ENCODE measurements at regions not wholly inside any gene's neighbourhood (a gene's known extent, or its start where the extent isn't known, plus 50 kb on each side); places are given as distances from the start of the nearest gene placed in this dataset.
"Not testable (repeated sequence)": the region's sequence is repeated elsewhere in the genome, so short reads cannot be mapped to it uniquely, and the experiment has no call there.

DNA sequence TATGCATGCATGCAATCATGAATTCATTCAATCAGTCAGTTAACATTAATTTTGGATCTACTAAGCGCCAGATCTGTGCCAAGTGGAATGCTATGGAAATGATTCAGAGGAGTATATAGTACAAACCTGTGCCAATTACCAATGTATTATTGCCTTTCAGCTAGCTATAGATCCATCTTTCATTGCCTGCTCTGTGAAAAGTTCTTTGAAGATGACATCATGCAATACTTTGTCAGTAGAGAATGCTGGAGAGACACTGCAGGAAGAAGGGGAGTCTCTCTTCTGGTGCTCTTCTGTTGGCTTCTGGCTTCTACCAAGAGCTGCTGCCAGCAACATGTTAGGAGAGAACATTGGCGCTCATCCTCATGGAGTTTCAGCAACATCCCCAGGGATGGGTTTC lies 81.0 kb upstream of the LMCD1 start:
- DNase-seq (ENCODE audit: low read depth in 2 of 2) = no peak

DNA sequence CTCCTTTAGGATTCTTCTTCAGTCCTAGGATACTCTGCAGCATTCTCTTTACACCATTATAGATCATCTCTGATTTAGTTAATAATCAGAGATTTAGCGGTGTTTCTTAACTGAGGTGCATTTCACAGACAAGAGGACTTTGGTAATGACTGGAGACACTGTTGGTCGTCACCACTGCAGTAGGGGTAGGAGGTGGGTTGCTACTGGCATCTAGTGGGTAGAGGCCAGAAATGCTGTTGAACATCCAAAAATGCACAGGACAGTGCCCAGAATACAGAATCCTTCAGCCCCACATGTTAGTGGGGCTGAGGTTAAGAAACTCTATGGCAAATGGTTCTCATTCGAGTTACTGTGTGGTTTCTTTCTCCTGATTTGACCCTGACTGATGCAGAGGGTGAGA lies 80.4 kb upstream of the LMCD1 start:
- DNase-seq (ENCODE audit: low read depth in 2 of 2) = no peak

DNA sequence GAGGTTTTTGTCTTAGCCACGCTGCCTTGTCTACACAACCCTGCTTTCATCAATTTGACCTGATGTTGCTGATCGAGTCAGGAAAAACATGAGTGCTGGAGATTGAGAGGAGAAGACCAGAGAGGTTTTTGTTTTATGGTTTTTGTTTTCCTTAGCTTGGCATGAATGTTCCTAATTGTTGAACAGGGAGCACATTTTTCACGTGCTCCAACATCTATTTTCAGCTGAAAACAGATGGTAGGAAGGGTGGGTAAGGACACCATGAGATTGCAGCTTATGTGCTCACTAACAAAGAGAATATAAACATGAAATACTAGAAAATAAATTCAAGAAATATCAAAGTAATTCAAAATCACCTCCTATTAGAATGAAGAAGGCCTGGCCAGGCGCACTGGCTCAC lies 79.9 kb upstream of the LMCD1 start:
- no peak for DNase-seq (ENCODE audit: low read depth in 2 of 2)

DNA sequence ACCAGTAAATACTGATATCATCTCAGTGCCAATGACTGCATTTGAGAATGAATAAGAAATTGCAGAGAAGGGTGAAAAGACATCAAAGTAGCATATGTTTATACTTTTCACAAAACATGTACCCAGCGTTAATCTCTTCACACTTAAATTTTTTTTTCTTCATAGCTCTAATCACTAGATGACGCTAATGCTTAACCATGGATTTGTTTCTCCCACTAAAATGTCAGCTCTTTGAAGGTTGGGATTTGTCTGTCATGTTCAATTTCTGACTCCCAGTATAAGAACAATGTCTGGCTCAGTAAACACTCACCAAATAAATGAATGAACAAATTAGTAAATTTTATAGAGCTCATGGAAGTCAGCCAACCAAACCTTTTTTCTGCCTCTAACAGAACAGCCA lies 78.3 kb upstream of the LMCD1 start:
- DNase-seq (ENCODE audit: low read depth in 2 of 2) = no peak

DNA sequence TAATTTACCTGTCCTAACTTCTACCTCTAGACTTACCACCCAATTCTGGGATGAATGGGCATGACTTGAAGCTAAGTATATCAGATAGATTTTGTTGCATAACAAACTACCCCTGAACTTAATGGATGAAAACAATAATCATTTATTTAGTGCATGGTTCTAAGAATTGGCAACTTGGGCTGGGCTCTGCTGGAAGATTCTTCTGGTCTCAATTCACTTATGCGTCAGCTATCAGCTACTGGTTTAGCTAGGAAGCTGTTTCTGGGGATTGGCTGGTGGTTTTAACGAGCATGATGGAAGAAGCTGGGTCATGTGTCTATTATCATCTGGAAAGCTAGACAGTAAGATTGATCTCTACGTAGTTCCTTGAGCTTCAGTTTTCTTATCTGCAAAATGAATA lies 77.3 kb upstream of the LMCD1 start:
- DNase-seq (ENCODE audit: low read depth in 2 of 2) = no peak

DNA sequence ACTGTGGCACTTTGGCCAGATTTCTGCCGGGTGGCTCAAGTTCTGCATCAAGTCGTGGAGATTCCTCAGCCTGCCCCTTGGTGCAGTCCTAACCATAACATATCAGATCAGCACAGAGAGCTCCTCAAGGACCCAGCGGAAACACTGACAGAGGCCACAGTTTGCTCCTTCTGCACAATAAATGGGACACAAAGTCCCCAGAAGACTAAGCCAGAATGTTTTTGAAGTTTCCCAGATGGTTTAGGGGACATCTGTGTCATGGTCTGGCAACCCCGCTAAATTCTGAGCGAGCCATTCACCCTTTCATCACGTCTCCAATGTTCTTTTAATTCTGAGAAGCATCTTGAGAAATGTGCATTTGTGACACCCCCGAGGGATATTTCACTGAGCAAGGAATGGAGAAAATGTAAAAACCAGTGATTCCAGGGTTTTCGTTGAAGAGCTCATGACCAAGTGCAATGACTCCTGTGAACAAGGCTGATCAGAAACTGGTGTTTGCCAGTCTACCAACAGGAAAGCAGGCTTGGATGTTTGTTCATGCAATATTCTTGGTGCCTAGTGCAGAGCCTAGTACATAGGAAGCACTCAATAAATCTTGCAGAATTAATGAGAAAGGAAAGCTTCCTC lies 64.8 kb upstream of the LMCD1 start:
- no peak for DNase-seq (ENCODE audit: low read depth in 2 of 2)

DNA sequence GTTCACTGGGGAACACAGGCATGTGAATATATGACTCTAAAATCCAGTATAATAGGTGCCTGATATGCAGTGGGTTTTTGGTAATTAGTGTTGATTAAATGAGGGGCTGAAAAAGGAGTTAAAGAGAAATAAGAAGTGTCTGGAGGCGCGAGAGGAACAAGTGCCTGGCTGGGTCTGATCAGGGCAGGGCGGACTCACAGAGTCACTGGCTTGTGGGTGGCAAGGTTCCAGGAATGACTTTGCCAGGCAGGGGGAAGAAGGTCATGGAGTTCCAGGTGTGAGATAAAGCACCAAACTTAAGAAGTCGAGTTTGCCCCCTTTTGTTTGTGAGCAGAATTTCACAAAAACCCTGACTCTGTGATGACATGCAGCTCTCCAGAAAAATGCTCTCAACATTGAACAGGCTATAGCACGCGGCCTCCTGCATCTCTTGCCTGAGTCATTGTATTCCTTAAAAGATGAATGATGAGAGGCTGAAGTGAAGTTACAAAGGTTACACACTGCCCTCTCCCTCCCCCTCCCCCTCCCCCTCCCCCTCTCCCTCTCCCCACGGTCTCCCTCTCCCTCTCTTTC lies 63.0 kb upstream of the LMCD1 start:
- no peak for DNase-seq (ENCODE audit: low read depth in 2 of 2)

DNA sequence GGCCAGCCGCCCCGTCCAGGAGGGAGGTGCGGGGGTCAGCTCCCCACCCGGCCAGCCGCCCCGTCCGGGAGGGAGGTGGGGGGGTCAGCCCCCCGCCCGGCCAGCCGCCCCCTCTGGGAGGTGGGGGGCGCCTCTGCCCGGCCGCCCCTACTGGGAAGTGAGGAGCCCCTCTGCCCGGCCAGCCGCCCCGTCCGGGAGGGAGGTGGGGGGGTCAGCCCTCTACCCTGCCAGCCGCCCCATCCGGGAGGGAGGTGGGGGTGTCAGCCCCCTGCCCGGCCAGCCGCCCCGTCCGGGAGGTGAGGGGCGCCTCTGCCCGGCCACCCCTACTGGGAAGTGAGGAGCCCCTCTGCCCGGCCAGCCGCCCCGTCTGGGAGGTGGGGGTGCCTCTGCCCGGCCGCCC lies 61.5 kb upstream of the LMCD1 start:
- DNase-seq (ENCODE audit: low read depth in 2 of 2) = not testable (repeated sequence)

DNA sequence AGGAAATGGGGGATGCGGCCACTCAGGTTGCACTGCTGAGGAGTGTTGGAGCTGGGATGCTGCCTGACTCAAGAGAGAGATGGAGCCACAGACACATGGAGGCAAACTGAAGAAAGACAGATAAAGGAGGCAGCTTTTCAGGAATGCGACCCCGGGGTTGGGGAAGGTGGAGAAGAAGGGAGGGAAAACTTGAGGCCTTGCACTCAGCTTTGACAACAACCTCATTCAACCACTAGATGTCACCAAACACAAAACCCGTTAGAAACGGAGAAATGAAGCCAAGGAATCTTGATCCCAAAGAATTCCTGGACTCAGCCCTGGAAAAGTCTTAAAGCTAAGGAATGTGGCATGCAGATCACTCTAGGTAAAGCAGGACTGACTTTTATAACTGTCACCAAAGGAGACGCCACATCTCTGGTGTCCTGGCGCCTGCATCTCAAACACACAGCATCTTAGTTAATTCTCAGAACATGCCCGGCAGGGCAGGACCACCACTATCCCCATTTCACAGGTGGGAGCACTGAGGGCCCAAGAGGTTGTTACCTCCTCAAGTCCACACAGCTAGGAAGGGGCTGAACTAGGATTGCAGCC lies 59.6 kb upstream of the LMCD1 start:
- DNase-seq (ENCODE audit: low read depth in 2 of 2) = no peak

DNA sequence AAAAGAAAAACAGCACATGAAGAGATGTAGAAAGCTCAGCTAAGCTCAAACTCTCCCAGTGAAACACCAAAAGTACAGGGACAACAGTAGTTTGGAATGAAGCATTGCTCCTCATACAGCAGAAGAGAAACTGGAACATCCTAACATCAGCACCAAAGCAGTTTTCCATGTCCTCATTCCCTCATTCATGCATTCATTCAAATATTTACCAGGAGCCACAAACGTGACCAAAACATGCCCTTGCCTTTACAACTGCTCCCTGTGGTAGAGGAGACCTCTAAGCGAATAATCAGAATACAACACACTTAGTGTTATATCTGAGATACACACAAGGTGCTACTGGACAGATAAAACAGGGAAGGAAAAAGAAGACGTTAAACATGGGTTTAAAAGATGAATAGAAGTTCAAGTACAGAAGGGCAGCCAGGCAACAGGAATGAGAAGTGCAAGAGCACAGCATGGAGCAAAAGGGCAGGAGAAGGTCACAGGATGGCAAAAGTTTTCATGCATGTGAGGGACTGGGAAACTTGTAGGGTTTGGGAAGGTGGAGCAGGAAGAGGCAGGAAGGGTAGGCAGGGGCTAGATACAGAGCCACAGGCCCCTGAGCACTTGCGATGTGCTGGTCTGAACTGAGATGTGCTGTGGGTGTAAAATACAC lies 58.5 kb upstream of the LMCD1 start:
- no peak for DNase-seq (ENCODE audit: low read depth in 2 of 2)

DNA sequence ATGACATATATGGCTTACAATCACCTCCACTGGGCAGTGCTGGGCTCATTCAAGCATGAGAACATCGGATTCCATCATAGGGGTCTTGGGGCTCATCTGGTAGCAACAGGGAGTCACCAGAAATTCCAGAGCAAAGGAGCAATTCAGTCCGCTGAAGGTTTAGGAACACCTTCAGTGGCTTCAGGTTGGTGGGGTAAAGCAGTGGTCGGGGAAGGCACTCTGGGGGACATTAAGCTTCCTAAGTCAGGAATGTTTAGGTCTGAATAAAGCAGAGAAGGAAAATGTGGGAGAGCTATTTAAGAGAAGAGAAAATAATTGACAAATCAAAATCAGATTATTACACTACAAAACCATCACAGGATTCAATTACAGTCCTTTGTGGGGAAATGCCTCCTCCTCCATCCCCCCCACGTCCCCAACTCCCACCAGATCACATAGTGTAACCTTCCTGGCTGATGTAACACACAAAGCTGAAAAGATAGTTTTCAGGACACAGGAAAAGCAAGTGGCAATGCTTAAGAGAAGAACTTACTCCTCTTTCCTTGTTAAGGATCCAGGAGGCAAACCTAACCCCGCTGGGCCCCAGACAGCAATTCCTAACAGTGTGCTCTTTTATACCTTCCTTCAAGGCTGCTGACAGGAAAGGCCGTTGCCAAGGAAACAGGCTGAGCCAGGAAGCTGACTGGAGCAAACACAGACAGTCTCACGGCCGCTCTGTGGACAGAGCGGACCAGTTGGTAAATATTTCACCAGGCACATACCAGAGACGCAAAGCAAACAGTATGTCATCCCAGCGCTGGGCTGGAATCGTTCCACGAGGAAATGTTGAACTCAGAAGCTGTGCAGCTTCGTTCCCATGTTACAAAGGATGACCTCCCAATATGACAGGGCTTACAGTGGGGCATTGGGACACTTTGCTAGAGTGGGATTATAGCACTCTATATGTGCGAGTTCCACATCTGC lies 57.5 kb upstream of the LMCD1 start:
- no peak for DNase-seq (ENCODE audit: low read depth in 2 of 2)

DNA sequence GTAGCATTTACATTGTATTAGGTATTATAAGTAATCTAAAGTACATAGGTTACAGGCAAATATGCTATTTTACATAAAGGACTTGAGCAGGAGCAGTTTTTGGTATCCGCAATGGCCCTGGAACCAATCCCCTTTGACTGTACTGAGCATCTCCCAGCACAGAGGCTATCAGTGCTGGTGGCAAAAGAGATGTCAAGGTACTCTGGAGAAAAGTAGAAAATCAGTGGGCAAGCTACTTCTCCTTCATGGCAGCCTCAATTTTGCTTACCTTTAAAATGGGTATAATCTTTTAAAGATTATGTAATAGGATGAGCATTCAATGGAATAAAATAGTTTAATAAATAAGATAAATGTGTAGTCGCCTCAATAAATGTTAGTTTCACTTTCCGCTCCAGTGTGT lies 56.7 kb upstream of the LMCD1 start:
- DNase-seq (ENCODE audit: low read depth in 2 of 2) = no peak

DNA sequence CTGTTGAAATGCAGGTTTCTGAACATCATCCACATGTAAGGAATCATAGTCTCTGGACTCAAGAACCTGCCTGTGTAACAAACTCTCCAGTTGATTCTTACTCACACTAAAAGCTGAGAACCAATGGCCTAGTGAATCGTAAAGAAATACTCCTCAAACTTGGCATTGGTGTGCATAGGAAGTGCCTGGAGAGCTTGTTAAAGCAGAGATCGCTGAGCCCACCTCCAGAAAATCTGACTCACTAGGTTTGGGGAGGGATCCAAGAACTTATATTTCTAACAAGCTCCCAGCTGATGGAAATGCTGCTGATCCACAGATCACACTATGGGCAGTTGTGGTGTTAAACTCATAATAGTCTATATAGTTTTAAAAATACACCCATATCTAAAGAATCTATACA lies 55.8 kb upstream of the LMCD1 start:
- DNase-seq (ENCODE audit: low read depth in 2 of 2) = no peak

DNA sequence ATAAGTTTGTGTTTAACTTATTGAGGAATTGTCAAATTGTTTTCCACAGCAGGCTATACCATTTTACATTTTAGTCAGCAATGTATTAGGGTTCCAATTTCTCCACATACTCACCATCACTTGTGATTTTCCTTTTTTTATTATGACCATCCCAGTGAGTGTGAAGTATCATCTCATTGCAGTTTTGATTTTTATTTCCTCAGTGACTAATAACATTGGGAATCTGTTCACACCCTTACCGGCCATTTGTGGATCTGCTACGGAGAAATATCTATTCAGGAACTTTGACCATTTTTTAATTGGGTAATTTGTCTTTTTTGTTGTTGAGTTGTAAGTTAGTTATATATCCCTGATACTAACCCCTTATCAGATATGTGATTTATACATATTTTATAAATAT lies 54.8 kb upstream of the LMCD1 start:
- no peak for DNase-seq (ENCODE audit: low read depth in 2 of 2)

DNA sequence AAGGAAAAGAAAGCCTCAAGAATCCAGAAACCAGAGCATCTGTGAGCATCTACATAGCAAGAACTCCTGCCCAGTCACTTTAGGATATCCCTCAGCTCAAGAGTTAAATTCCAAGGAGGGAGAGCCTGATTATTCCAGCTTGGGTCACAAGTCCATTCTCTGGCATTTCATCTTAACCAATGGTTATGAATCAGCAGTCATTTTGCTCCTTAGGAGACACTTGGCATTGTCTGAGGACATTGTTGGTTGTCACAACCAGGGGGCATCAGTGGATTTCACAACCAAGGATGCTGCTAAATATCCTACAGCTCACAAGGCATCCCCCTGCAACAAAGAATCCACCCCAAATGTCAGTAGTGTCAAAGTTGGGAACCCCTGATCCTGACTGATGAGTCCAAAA lies 51.0 kb upstream of the LMCD1 start:
- DNase-seq (ENCODE audit: low read depth in 2 of 2) = no peak

DNA sequence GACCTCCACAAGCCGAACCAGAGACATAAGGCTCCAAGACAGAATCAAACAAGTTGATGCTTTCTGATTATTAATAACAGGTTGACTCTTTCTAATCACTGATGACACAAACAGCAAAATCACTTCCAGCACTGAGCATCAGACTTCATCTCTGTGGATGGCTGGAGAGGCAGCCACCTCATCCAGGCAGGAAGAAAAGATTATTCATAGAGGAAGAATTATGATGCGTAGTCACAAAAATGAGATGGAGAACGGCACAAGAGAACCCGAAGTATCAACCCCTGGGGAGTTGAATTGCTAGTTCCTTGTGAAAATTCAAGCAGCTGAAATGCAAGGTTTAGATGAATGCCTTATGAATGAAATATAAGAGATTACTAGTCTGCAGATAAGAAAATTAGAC lies 49.9 kb upstream of the LMCD1 start:
- DNase-seq (ENCODE audit: low read depth in 2 of 2) = no peak

Data from activated CD4-positive, alpha-beta T cell treated with anti-CD3 and anti-CD28 coated beads for 24 hours (primary cell).